Lower leg skin (tissue), 3 donors: ENCODE measurements at regions not wholly inside any gene's neighbourhood (a gene's known extent, or its start where the extent isn't known, plus 50 kb on each side); places are given as distances from the start of the nearest gene placed in this dataset.

Experiments
- CTCF ChIP-seq, 3 donors: fragments of 450-650 bp; IDR thresholded peaks; one replicate each; pipeline ENCODE4 v1.5.1; 2016; ENCODE audit warnings: antibody characterized with exemption in 3 of 3, mild to moderate bottlenecking in 3 of 3, moderate library complexity in 2 of 3
- POLR2A ChIP-seq, 2 donors: fragments of 450-650 bp; IDR thresholded peaks; one replicate each; pipeline ENCODE4 v1.6.1; 2016 to 2017; ENCODE audit warnings: antibody characterized with exemption in 2 of 2, mild to moderate bottlenecking in 1 of 2, moderate library complexity in 1 of 2

GRCh38 chr11:81192516-81192915 is 1541.1 kb downstream of the FAM181B start:
- TF ChIP-seq CTCF (IDR thresholded peaks at IDR 0.05) (no peak), POLR2A (IDR thresholded peaks at IDR 0.05) (no peak)
